ENCODE measurements at regions not wholly inside any gene's neighbourhood (a gene's known extent, or its start where the extent isn't known, plus 50 kb on each side); places are given as distances from the start of the nearest gene placed in this dataset.

- TF ChIP-seq CTCF (IDR thresholded peaks at IDR 0.05), result no peak
- no peak for TF ChIP-seq POLR2A (IDR thresholded peaks at IDR 0.05)
- TF ChIP-seq POLR2AphosphoS5 (IDR thresholded peaks at IDR 0.05), result no peak
Measured at GRCh38 chr4:124537971-124538370, 174.6 kb downstream of the ANKRD50 start.

Measured in suprapubic skin (tissue), 4 donors.